ENCODE measurements at regions not wholly inside any gene's neighbourhood (a gene's known extent, or its start where the extent isn't known, plus 50 kb on each side); places are given as distances from the start of the nearest gene placed in this dataset.

GRCh38 chr10:33035411-33035810 is 77.4 kb upstream of the ITGB1 start:
- TF ChIP-seq CTCF (conservative IDR thresholded peaks at IDR 0.05; ENCODE audit: low read length) = no peak
- no peak for TF ChIP-seq EZH2phosphoT487 (IDR thresholded peaks at IDR 0.05; ENCODE audit: borderline replicate concordance)

All from Loucy (cell line).